AML-193 (cell line): ENCODE measurements at regions not wholly inside any gene's neighbourhood (a gene's known extent, or its start where the extent isn't known, plus 50 kb on each side); places are given as distances from the start of the nearest gene placed in this dataset.
"Not testable (repeated sequence)": the region's sequence is repeated elsewhere in the genome, so short reads cannot be mapped to it uniquely, and the experiment has no call there.

ENCODE experiments used
- DNase-seq, 2 experiments: peaks; one replicate each; lab custom pipeline; 2025; lab: John Stamatoyannopoulos, UW

- DNase-seq, result no peak
These were observed 331.3 kb upstream of the MEIS1 start for GRCh38 chr2:66103581-66103980.

- DNase-seq, result no peak
These were observed 333.7 kb upstream of the MEIS1 start for GRCh38 chr2:66101206-66101605.

GRCh38 chr2:66095820-66096345 lies 339.0 kb upstream of the MEIS1 start:
- DNase-seq, result no peak

- not testable (repeated sequence) for DNase-seq
These were observed 340.2 kb upstream of the MEIS1 start for GRCh38 chr2:66094689-66095088.

GRCh38 chr2:66093371-66093770 lies 341.6 kb upstream of the MEIS1 start:
- no peak for DNase-seq

GRCh38 chr2:66084948-66085590 lies 349.9 kb upstream of the MEIS1 start:
- DNase-seq, result no peak

GRCh38 chr2:66082581-66082980 lies 352.3 kb upstream of the MEIS1 start:
- no peak for DNase-seq

- no peak for DNase-seq
These were observed 354.8 kb upstream of the MEIS1 start for GRCh38 chr2:66080127-66080526.

GRCh38 chr2:66073172-66073571 lies 361.8 kb upstream of the MEIS1 start:
- DNase-seq, result no peak

- no peak for DNase-seq
These were observed 364.0 kb upstream of the MEIS1 start for GRCh38 chr2:66070721-66071602.

GRCh38 chr2:66069937-66070720 lies 364.8 kb upstream of the MEIS1 start:
- DNase-seq, result no peak

GRCh38 chr2:66066032-66066431 lies 368.9 kb upstream of the MEIS1 start:
- no peak for DNase-seq

GRCh38 chr2:66059332-66059731 lies 375.6 kb upstream of the MEIS1 start:
- DNase-seq, result no peak

- DNase-seq, result no peak
These were observed 376.2 kb upstream of the MEIS1 start for GRCh38 chr2:66058675-66059074.

GRCh38 chr2:66057844-66058243 lies 377.1 kb upstream of the MEIS1 start:
- no peak for DNase-seq

GRCh38 chr2:66050392-66050791 lies 384.5 kb upstream of the MEIS1 start:
- no peak for DNase-seq

GRCh38 chr2:66048667-66049066 lies 386.3 kb upstream of the MEIS1 start:
- no peak for DNase-seq

- DNase-seq, result no peak
These were observed 392.8 kb upstream of the MEIS1 start for GRCh38 chr2:66041902-66042657.

- no peak for DNase-seq
These were observed 398.0 kb upstream of the MEIS1 start for GRCh38 chr2:66036948-66037347.

GRCh38 chr2:66034467-66034866 lies 400.5 kb upstream of the MEIS1 start:
- no peak for DNase-seq

GRCh38 chr2:66032226-66032775 lies 402.6 kb upstream of the MEIS1 start:
- DNase-seq, result no peak
